ENCODE measurements at regions not wholly inside any gene's neighbourhood (a gene's known extent, or its start where the extent isn't known, plus 50 kb on each side); places are given as distances from the start of the nearest gene placed in this dataset.

DNA sequence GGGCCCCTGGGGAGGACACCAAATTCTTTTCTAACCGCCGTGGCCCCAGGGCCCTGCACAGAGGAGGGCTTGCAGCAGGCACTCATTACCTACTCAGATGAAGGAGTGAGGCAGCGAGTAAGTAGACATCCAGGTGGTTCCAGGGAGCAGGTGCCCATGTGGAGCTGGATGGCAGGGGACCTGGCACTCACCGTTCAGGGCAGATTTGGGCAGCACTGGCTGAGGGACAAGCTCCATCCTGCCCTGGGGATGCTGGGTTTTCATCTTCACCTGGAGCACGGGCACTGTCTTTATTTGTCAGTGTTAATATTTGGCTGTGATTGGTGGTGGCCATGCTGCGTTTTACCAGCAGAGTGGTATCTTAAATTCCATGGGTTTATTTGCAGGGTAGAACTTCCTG, 1182.7 kb downstream of the BRD1 start:
- TF ChIP-seq, protein P1, sequence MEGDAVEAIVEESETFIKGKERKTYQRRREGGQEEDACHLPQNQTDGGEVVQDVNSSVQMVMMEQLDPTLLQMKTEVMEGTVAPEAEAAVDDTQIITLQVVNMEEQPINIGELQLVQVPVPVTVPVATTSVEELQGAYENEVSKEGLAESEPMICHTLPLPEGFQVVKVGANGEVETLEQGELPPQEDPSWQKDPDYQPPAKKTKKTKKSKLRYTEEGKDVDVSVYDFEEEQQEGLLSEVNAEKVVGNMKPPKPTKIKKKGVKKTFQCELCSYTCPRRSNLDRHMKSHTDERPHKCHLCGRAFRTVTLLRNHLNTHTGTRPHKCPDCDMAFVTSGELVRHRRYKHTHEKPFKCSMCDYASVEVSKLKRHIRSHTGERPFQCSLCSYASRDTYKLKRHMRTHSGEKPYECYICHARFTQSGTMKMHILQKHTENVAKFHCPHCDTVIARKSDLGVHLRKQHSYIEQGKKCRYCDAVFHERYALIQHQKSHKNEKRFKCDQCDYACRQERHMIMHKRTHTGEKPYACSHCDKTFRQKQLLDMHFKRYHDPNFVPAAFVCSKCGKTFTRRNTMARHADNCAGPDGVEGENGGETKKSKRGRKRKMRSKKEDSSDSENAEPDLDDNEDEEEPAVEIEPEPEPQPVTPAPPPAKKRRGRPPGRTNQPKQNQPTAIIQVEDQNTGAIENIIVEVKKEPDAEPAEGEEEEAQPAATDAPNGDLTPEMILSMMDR (IDR thresholded peaks at IDR 0.05) = no peak
- TF ChIP-seq POLR2A (IDR thresholded peaks at IDR 0.05) = no peak
